GM19324 (cell line): ENCODE measurements at regions not wholly inside any gene's neighbourhood (a gene's known extent, or its start where the extent isn't known, plus 50 kb on each side); places are given as distances from the start of the nearest gene placed in this dataset.
"Not testable (repeated sequence)": the region's sequence is repeated elsewhere in the genome, so short reads cannot be mapped to it uniquely, and the experiment has no call there.

Experiments used
- ATAC-seq: cut with Tn5 transposase; IDR thresholded peaks from one replicate; pipeline ENCODE4 v1.9.1; 2021; ENCODE audit warnings: mild to moderate bottlenecking, moderate library complexity; ENCODE audit not compliant: unreplicated experiment, low FRiP score

DNA sequence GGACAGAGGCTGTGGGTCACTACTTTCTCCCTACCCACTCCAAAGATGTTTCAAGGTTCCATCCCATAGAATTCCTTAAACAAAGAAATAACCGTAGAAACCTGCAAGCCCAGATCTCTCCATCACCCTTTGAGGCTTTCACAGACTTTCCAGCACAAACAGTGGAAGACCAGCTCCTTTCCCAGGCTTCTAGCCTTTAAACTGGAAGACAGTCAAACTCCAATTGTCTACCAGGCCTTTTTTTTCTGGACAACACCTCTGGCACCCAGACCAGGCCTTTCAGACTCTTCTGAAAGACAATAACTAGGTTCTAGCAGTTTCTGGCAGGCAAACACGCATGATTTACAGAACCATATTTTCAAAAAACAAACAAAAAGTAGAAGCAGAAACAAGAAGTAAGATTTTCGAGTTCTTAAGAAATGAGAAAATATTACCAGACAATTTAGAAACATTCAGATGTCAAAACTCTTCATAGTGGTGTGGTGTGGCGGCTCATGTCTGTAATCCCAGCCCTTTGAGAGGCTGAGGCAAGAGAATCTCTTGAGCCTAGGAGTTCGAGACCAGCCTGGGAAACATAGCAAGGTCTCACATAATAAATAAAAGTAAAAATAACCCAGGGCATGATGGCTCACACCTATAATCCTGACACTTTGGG lies 73.0 kb upstream of the EPCAM start:
- ATAC-seq, result no peak

DNA sequence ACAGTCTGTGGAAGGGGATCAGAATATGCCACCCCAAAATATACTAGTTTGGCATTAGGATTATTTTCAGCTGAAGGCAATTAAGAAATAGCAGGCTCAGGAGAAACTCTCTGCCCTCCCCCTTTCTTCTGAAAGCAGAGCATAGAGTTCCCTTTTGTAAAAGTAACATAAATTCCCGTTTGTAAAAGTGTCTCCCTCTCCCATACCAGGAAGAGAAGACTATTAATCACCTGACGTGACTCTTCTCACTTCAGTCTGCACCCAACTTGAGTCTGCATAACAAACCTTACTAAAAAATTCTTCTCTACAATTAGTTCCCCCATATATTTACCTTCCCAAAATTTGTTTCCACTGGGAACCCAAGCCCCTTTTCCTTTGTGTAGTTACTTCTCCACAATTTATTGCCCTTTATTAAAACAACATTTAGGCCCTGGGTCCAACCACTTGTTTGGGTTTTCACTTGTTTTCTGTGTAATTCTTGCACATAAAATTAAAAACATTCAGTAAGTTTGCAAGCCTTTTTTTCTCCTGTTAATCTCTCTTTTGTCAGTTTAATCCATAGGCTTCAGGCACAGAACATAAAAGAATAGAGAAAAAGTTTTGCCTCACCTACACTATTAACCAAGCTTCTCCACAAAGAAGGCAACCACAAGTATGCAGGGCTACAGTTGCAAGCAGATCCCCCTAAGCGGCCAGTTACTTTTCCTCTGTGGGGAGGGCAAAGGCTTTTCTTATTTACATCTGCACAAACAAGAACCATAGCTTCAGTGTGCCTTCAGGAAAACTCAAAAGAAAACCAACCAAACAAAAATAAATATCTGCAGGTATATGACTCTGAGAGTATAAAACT lies 73.8 kb upstream of the EPCAM start:
- no peak for ATAC-seq

DNA sequence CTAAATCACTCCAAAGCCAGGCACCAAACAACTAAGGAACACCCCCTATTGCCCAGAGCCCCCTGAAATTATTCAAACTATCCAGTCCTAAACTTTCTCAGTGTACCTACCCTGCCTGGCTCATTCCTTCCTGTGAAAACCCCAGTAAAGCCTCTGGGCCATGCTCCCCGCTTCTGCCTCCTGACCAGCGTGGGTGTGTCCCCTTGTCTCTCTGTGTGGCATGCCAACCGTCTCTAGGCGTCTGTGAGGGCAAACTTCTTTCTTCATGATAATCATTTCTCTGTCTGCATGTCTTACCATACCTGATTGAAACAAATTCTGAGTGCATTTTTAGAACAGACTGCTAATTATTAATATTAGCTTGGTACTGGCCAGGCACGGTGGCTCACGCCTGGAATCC lies 75.1 kb upstream of the EPCAM start:
- ATAC-seq, result no peak

DNA sequence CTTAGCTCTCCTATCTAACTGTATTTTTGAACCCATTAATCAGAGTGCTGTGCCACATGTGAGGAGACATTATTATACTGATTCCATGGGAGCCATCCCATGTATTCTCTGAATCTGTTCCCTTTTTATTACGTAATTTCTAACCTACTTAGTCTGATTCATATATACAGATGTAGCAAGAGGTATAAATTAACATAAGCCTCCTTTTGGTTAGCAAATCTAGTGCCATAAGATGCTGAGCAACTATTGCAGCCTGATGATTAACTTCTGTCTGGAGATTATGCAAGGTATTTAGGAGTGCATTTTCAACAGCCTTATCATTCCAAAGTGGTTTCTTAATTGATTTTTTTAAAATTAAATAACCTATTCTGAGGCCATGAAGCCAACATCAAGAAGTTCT lies 80.2 kb upstream of the EPCAM start:
- ATAC-seq, result no peak

DNA sequence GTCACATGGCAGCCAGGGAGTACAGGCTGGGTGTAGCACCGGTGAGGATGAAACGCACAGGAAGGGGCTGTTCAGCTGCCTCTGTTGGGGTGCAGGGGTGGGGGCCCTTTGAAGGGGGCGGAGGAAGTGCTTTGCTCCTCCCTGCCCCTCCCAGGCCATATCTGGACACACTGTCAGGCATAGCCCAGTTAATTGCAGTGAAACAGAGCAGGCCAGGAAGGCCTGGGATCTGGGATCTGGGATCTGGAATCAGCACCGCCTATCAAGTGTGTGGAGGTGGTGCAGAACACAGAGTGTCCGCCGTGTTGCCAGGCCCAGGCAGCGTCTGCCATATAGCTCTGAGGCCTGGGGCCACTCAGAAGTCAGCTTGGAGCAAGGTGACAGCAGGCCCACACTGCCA lies 85.5 kb upstream of the EPCAM start:
- no peak for ATAC-seq

DNA sequence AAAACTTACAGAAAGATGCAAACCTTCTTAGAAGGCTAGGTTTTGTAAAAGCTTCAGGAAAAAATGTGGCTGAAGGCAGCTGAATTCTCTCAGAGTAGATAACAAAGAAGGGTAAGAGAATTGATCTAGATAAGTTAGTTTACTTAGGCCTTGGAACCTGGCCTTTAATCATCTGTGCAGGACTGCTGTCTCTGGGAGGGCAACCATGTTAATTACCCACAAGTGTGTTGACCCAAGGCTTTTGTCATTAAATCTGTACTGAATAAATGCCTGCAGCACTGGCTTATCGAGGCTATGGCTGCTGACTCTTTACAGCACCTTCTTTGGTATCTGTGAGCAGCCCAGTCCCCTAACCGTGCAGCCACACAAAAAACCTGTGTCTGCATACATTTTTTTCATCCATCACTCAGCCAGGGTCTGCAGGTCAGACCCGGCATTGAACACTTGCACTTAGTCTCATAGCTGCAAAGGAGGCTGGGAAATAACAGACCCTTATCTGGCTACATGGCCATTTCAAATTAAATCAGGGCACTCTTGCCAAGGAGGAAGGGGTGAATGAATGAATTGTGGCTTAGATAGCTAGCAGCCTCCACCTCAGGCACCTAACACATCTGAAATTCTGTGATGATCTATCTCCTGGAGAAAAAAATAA lies 86.4 kb upstream of the EPCAM start:
- no peak for ATAC-seq

DNA sequence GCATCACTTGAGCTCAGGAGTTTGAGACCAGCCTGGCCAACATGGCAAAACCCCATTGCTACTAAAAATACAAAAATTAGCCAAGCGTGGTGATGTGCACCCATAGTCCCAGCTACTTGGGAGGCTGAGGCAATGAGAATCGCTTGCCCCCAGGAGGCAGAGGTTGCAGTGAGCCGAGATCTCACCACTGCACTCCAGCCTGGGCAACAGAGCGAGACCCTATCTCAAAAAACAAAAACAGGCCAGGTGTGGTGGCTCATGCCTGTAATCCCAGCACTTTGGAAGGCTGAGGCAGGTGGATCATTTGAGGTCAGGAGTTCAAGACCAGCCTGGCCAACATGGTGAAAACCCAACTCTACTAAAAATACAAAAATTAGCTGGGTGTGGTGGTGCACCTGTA lies 89.6 kb upstream of the EPCAM start:
- ATAC-seq, result not testable (repeated sequence)

DNA sequence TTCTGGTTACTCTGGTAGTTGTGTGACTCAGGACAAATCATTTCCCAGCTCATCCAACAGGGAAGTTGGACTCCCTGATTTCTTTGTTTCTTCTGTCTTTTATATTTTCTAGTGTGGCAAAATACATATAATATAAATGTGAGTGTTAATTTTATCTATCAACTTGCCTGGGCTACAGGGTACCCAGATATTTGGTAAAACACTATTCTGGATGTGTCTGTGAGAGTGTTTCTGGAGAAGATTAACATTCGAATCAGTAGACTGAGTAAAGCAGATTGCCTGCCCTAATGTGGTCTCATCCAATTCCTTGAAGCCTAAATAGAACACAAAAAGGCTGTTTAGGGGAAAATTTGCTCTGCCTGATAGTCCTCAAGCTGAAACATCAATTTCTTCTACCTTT lies 91.1 kb upstream of the EPCAM start:
- no peak for ATAC-seq

DNA sequence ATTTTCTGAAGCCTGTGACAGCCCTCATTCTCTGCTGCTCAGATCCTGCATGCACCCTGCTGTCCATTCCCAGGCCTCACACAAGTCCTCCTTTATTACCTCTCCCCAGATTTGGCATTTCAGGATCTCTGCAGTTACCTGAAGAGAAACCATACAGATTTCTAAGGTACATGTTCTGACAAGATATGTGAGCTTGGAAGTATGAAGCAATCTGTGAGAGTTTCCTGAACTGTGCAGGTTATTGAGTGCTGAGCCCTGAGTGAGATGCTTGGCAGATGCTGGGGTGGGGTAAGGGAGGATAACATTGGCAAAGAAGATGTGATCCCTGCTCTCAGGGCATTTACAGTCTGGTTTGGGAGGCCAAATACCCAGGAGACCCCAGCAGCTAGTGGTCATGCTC lies 91.9 kb upstream of the EPCAM start:
- ATAC-seq, result no peak

DNA sequence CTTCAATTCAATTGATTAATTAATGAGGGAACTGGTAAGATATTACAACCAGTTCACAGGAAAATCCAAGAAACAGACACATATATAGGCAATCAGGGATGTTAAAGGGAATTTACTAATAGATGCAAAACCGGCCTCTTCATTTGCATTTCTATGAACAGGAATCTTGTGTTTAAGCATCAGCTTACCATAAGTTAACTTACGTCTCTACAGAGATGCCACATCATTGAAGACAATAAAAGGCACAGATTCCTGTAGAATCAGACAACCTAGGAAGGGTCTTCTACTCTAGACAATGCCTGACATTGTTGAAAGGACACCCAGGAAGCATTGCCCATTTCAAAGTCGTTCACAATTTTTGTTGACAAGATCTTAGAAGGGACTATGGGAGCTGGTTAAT lies 93.0 kb upstream of the EPCAM start:
- ATAC-seq, result no peak

DNA sequence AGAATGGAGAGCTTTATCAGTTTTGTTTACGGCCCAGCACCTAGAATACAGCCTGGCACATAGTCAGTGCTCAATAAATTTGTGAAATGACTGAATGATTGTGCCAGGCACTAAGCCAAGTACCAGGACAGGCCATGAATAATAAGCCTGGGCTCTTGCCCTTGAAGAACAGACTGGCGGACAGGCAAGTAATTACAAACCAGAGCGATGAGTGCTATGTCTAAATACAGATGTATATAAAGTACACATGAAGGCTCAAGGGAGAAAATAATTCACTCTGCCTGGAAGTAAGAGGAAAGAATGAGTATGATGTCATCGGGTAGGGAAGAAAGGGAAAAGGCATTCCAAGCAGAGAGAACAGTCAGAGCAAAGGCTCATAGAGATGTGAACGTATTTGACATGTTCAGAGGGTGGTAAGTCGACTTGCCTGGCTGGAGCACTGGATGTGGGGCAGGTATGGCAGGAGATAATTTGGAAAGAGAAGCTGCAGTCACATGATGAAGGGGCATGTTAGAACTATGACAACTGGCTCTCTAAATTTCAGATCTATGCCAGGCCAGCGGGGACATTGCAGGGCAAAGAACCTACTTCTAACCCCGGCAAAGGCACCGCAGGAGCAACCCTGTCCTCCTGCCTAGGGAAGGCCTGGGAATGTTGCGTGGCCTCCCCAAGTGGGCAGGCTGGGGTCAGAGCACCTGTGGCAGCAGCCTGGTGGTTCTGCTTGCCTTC lies 94.9 kb upstream of the EPCAM start:
- no peak for ATAC-seq

DNA sequence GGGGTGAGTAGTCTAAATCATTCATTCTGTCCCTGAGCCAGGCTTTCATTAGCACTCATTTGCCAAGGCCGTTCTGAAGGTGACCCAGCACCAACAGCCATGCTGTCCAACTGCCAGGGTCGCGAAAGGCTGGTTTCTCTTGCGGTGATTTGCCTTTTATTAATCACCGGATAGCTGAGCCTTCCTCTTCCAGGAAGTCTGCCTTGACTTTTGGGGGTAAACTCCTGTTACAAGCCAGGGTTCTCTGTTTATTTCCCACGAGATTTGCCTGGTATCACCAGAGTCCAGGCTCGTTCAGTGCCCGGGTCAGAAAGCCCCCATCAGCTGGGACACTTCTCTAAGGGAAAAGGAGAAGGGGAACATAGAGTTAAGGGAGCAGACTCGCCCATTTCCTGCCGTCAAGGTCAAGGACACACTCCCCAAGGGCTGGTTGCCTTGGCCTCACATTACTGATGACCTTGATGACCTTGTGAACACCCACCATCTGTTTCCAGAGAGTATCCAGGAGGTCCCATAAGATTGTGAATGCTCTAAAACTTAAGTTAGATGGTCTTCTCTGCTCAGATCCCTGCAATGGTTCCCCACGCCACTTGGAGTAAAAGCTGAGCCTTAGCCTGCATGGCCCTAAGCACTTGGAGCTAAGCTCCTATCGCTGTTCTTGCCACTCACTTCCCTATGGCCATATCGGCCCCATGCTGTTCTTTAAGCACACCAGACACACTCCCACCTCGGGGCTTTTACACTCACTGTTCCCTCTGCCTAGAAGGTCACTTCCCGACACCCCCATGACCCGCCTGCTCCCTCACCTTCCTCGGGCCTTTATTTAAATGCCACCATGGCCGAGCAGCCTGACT lies 96.0 kb upstream of the EPCAM start:
- no peak for ATAC-seq

DNA sequence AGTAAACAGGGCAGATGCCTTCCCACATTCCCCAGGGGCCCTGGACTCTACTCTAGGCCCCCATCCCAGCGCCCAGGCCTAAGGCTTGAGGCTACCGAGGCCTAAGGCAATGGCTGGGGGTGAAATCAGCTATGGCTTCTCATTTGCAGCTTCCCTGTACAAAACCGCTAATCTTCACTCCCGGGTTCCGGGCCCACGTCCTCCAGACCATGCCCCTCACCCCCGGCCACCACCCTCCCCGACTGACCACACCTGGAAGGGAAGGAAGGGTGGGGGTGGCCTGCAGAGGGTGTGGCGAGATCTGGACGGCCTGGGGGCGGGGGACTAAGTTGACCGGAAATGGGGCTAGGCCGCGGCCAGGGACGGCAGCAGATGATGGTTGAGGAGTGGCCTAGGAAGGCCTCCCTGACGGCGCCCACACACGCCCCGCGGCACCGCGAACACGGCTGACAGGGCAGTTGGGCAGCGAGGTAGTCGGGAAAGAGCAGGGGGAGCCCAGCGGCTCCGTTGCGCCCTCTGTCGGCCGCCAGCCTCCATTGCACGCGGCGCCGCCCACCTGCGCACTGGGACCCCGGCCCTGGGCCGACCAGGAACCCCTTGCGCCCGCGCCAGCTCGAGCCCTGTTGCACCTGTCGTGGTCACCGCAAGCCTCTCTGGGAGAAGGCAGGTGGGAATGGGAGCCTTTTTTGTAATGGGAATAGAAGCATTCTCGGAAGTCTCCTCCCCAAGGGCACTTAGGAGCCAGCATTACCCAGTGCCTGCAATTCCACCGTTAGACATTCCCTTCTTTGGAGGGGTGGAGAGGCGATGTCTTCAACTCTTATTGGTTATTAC lies 95.9 kb upstream of the CALM2 start:
- ATAC-seq, result peak; percentile 65

DNA sequence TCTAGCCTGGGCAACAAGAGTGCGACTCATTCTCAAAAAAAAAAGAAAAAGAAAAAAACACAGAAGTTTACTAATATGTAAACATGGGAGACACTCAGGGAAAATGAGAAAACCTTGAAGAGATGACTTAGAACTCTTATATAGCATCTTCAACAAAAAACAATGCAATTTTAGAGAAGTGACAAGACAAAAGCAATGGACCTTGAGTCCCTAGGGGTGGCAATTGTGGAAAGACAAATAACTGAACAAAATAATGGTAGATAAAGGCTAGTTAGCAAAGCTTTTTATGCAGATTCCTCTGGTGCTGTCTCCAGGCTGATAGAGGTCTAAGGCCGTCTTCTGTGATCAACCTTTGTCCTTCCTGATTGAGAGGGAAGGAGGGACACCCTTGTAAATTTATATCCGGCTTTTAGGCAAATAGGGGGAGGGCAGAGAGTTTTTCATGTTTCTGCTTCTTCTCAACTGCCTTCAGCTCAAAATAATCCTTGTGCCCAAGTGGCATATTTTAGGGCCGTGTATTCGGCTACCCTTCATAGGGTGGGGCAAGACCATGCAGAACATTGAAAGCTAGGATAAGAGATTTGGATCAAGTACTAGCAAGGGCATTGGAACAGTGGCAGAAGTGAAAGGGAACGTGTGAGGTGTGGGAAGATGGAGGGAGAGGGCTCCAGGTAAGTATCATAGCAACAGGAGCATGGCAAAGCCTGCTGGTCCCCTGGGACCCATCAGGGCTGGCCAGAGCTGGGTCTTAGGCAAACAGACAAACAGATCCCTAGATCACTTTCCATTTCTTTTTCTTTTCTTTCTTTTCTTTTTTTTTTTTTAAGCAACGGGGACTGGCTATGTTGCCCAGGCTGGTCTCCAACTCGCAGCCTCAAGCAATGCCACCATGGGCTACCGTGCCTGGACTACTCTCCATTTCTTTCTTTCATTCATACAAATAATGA lies 95.0 kb upstream of the CALM2 start:
- no peak for ATAC-seq

DNA sequence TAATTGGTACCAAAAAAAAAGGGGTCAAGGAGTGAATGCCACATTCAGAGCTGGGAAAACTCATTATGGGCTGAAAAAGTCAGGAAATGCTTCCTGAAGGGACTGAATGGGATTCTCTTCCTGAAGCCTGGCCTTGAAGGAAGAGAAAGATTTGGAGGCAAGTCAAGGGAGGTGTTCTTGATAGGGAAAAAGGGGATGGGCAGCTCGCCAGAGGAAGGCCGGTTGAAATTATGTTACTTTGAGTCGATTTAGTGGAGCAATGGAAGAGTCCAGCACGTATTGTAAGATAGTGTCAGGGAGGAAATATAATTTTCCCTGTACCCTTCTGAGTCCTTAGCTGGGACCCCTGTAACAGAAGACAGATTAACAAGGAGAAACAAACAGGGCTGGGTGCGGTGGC lies 94.1 kb upstream of the CALM2 start:
- ATAC-seq, result no peak

DNA sequence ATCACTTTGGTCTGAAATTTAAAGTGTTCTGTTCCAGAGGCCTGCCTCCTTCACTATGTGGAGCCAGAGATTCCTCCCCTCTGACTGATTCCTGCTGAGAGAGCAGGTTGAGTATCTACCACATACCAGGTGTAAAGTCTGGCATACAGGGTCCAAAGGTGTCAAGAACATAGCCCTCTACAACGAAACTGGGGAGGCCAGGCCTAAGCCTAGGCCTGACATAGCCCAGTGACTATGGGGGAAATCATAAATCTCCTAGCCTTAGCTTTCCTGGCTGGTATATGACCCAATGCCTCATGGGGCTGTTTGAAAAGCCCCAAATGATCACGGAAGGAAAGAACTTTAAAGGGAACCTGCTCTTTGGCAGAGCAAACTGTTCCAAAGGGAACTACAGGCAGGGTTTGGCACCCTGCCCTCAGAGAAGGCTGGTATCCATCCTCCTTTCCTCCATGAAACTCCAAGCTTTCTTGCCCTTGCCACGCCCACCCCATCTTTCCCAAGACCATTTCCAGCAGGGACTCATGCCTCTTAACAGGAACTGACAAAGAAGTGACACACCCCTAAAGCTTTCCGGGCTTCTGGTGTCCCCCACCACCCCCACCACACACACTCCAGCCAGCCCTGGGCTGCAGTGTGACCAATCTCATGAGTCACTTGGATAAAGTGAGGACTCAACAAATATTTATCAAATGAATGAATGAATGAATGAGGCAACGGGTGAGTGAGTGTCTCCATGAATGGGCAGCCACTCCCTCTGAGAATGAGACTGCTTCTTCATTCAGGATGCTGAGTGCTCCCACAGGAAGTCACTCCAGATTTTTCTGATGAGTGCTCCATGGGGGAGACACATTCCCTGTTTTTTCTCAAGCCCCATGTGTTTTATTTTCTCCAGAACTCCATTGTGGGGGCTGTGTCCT lies 93.3 kb upstream of the CALM2 start:
- no peak for ATAC-seq

DNA sequence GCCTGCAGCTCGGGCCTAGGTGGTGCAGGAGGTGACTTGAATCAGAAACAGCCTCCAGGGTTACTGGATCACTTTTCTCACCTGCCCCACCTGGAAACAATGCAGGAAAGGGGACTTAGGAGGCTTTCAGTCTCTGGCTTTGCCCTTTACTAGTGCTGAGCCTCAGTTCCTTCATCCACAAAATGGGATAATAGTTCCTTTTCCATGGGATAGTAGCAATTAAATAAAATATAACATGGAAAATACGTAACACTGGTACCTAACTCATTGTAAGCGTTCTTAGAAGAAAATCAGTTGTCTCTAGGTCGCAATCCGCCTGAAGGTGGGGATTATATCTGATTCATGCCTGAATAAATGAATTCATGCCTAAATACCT lies 91.4 kb upstream of the CALM2 start:
- no peak for ATAC-seq
